C4-2B (cell line): ENCODE measurements at regions not wholly inside any gene's neighbourhood (a gene's known extent, or its start where the extent isn't known, plus 50 kb on each side); places are given as distances from the start of the nearest gene placed in this dataset.

Source experiments
- ZFX ChIP-seq: fragments of 450-650 bp; IDR thresholded peaks from 2 replicates; pipeline ENCODE4 v1.6.1; 2017
- TF ChIP-seq, protein P1 (sequence below): fragments of 450-650 bp; conservative IDR thresholded peaks from 2 replicates; pipeline ENCODE4 v1.5.1; 2017; ENCODE audit warnings: mild to moderate bottlenecking

DNA sequence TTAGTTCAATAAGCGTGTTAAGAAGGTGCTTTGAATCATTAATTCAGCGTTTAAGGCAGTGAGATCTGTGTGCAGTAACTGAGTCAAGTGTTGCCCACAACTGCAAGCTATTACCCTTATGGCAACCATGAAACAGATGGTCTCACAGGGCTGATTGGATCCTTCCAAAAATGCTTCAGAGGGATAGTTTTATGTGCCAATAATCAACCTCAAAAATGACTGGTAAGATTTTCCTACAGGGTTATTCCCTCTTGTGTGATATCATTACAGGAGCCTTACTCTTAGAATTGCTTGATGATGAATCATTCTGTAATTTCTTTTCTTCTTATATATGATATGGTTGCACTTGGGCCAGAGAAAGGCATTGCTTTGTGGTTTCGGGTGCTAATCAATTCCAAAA lies 1299.2 kb upstream of the ATXN8OS start:
- TF ChIP-seq, protein P1, sequence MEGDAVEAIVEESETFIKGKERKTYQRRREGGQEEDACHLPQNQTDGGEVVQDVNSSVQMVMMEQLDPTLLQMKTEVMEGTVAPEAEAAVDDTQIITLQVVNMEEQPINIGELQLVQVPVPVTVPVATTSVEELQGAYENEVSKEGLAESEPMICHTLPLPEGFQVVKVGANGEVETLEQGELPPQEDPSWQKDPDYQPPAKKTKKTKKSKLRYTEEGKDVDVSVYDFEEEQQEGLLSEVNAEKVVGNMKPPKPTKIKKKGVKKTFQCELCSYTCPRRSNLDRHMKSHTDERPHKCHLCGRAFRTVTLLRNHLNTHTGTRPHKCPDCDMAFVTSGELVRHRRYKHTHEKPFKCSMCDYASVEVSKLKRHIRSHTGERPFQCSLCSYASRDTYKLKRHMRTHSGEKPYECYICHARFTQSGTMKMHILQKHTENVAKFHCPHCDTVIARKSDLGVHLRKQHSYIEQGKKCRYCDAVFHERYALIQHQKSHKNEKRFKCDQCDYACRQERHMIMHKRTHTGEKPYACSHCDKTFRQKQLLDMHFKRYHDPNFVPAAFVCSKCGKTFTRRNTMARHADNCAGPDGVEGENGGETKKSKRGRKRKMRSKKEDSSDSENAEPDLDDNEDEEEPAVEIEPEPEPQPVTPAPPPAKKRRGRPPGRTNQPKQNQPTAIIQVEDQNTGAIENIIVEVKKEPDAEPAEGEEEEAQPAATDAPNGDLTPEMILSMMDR = no peak
- no peak for TF ChIP-seq ZFX
